PC-9 (cell line): ENCODE measurements at regions not wholly inside any gene's neighbourhood (a gene's known extent, or its start where the extent isn't known, plus 50 kb on each side); places are given as distances from the start of the nearest gene placed in this dataset.

Source experiments
- BruUV-seq: library from RNA; stranded (reverse); fragments of 400-500 nt; replicated peaks from 2 replicates; lab custom pipeline; 2021; lab: Mats Ljungman, UMichigan
- CTCF ChIA-PET: fragments of 300-600 bp; sonication (Branson Sonifier 250); formaldehyde crosslinking; loops from one replicate; lab custom pipeline; 2022; ENCODE audit warnings: antibody characterized with exemption; lab: Charles Lee
- POLR2A ChIA-PET: fragments of 300-600 bp; sonication (Branson Sonifier 250); formaldehyde crosslinking; loops from one replicate; lab custom pipeline; 2022; ENCODE audit warnings: antibody characterized with exemption; ENCODE audit not compliant: unreplicated experiment; lab: Charles Lee
- DNase-seq, 2 experiments: peaks; one replicate each; pipeline versions ENCODE4 v3.0.0 to v3.0.0-alpha.2; 2015 to 2022; ENCODE audit warnings: mixed read lengths in 1 of 2
- H2AFZ ChIP-seq: fragments of 200-600 bp; sonication (generic); 2 replicates; pipeline ENCODE4 v1.8.1; 2017; ENCODE audit warnings: antibody characterized with exemption
- H3F3A ChIP-seq: fragments of 200-600 bp; sonication (generic); 2 replicates; pipeline ENCODE4 v1.8.1; 2017; ENCODE audit warnings: antibody characterized with exemption, mild to moderate bottlenecking, low read depth; ENCODE audit not compliant: insufficient read depth
- H3K27ac ChIP-seq: fragments of 200-600 bp; sonication (generic); 2 replicates; pipeline ENCODE4 v1.6.1; 2016; ENCODE audit warnings: mixed run types
- H3K27me3 ChIP-seq: fragments of 200-600 bp; sonication (generic); 2 replicates; pipeline ENCODE4 v1.6.1; 2016; ENCODE audit warnings: low read depth, mixed run types; ENCODE audit not compliant: insufficient read depth
- H3K36me3 ChIP-seq: fragments of 200-600 bp; sonication (generic); 2 replicates; pipeline ENCODE4 v1.6.1; 2016; ENCODE audit warnings: low read depth, mixed run types
- H3K4me1 ChIP-seq: fragments of 200-600 bp; sonication (generic); replicated peaks from 2 replicates; pipeline ENCODE4 v1.6.1; 2016; ENCODE audit warnings: mixed run types; ENCODE audit not compliant: insufficient read depth
- H3K4me2 ChIP-seq: fragments of 200-600 bp; sonication (generic); 2 replicates; pipeline ENCODE4 v1.6.1; 2017; ENCODE audit warnings: mixed run types
- H3K4me3 ChIP-seq: fragments of 200-600 bp; sonication (generic); 2 replicates; pipeline ENCODE4 v1.6.1; 2016; ENCODE audit warnings: mixed run types
- H3K79me2 ChIP-seq: fragments of 200-600 bp; sonication (generic); 2 replicates; pipeline ENCODE4 v1.6.1; 2017; ENCODE audit warnings: low read depth, mixed run types
- H3K9me2 ChIP-seq: fragments of 200-600 bp; sonication (generic); 2 replicates; pipeline ENCODE4 v1.8.1; 2017; ENCODE audit warnings: mild to moderate bottlenecking; ENCODE audit not compliant: insufficient read depth
- H3K9me3 ChIP-seq: fragments of 200-600 bp; sonication (generic); 2 replicates; pipeline ENCODE4 v1.8.1; 2016; ENCODE audit warnings: low read depth; ENCODE audit not compliant: insufficient read depth
- H4K20me1 ChIP-seq: fragments of 200-600 bp; sonication (generic); 2 replicates; pipeline ENCODE4 v1.8.1; 2017; ENCODE audit not compliant: insufficient read depth
- EZH2 ChIP-seq: fragments of 200-600 bp; sonication (generic); IDR thresholded peaks from 2 replicates; pipeline ENCODE4 v1.8.0; 2017; ENCODE audit warnings: antibody characterized with exemption, low read depth
- intact Hi-C: fragments of 100-400 bp; cut with micrococcal nuclease; formaldehyde crosslinking; loops from one replicate; pipeline ENCODE4 v1.10.0; 2022; ENCODE audit not compliant: unreplicated experiment
- TF ChIP-seq, protein P1 (sequence below): fragments of 200-600 bp; sonication (generic); conservative IDR thresholded peaks from 2 replicates; pipeline ENCODE4 v1.6.1; 2017; ENCODE audit warnings: mixed run types, antibody characterized with exemption, mild to moderate bottlenecking, moderate library complexity

GRCh38 chr3:65201926-65202325 lies 514.1 kb upstream of the ADAMTS9 start:
- POLR2A ChIA-PET = no interaction called here
- no peak overlapping the region for H2AFZ ChIP-seq
- no peaks in the 10 kb centered on the region for H4K20me1 ChIP-seq
- H3K4me3 ChIP-seq = no peak overlapping the region
- no TSS peak for BruUV-seq
- intact Hi-C loops = no loop called here
- H3K9me2 ChIP-seq = no peaks in the 10 kb centered on the region
- H3K9me3 ChIP-seq = no peaks in the 10 kb centered on the region
- TF ChIP-seq, protein P1, sequence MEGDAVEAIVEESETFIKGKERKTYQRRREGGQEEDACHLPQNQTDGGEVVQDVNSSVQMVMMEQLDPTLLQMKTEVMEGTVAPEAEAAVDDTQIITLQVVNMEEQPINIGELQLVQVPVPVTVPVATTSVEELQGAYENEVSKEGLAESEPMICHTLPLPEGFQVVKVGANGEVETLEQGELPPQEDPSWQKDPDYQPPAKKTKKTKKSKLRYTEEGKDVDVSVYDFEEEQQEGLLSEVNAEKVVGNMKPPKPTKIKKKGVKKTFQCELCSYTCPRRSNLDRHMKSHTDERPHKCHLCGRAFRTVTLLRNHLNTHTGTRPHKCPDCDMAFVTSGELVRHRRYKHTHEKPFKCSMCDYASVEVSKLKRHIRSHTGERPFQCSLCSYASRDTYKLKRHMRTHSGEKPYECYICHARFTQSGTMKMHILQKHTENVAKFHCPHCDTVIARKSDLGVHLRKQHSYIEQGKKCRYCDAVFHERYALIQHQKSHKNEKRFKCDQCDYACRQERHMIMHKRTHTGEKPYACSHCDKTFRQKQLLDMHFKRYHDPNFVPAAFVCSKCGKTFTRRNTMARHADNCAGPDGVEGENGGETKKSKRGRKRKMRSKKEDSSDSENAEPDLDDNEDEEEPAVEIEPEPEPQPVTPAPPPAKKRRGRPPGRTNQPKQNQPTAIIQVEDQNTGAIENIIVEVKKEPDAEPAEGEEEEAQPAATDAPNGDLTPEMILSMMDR = no peak
- TF ChIP-seq EZH2 = no peak
- H3K79me2 ChIP-seq = no peaks in the 10 kb centered on the region
- no peaks in the 10 kb centered on the region for H3K4me1 ChIP-seq
- no peaks in the 10 kb centered on the region for H3F3A ChIP-seq
- DNase-seq = no peak
- H3K4me2 ChIP-seq = no peak overlapping the region
- no peak overlapping the region for H3K27ac ChIP-seq
- CTCF ChIA-PET = no interaction called here
- no peaks in the 10 kb centered on the region for H3K27me3 ChIP-seq
- no peaks in the 10 kb centered on the region for H3K36me3 ChIP-seq

- H3K4me2 ChIP-seq = no peak overlapping the region
- ChIA-PET POLR2A (no interaction called here), CTCF (no interaction called here)
- no peaks in the 10 kb centered on the region for H3K79me2 ChIP-seq
- no peaks in the 10 kb centered on the region for H3K4me1 ChIP-seq
- no peaks in the 10 kb centered on the region for H3K36me3 ChIP-seq
- no peaks in the 10 kb centered on the region for H3F3A ChIP-seq
- H3K9me3 ChIP-seq = no peaks in the 10 kb centered on the region
- no peaks in the 10 kb centered on the region for H3K9me2 ChIP-seq
- intact Hi-C loops = no loop called here
- BruUV-seq = no TSS peak
- H3K27me3 ChIP-seq = no peaks in the 10 kb centered on the region
- no peak overlapping the region for H3K4me3 ChIP-seq
- no peak for DNase-seq
- no peaks in the 10 kb centered on the region for H4K20me1 ChIP-seq
- no peak overlapping the region for H3K27ac ChIP-seq
- no peak overlapping the region for H2AFZ ChIP-seq
- no peak for TF ChIP-seq EZH2
- TF ChIP-seq, protein P1 = no peak
Observed at GRCh38 chr3:65200310-65200970, 512.6 kb upstream of the ADAMTS9 start.

GRCh38 chr3:65196663-65197062 lies 508.9 kb upstream of the ADAMTS9 start:
- ChIA-PET POLR2A (no interaction called here), CTCF (no interaction called here)
- no peak for TF ChIP-seq EZH2
- TF ChIP-seq, protein P1 = no peak
- Histone ChIP-seq H3K9me3 (no peaks in the 10 kb centered on the region), H3K79me2 (no peaks in the 10 kb centered on the region), H3K4me2 (no peak overlapping the region), H4K20me1 (no peaks in the 10 kb centered on the region), H3K9me2 (no peaks in the 10 kb centered on the region), H3K4me1 (no peaks in the 10 kb centered on the region), H3K4me3 (no peak overlapping the region), H2AFZ (no peak overlapping the region), H3K27ac (no peak overlapping the region), H3K27me3 (no peaks in the 10 kb centered on the region), H3K36me3 (no peaks in the 10 kb centered on the region), H3F3A (no peaks in the 10 kb centered on the region)
- BruUV-seq = no TSS peak
- intact Hi-C loops = no loop called here
- DNase-seq = no peak
